HL-60 (cell line): ENCODE measurements at regions not wholly inside any gene's neighbourhood (a gene's known extent, or its start where the extent isn't known, plus 50 kb on each side); places are given as distances from the start of the nearest gene placed in this dataset.

Experiments
- DNase-seq, 2 experiments: peaks; one replicate each; pipeline ENCODE4 v3.0.0-alpha.2; 2010 to 2020; ENCODE audit warnings: low read depth in 1 of 2, low spot score in 1 of 2
- H3K27ac ChIP-seq: fragments of 250-450 bp; sonication (Bioruptor Pico); replicated peaks from 2 replicates; pipeline ENCODE4 v1.5.1; 2020; ENCODE audit warnings: mild to moderate bottlenecking, moderate library complexity
- H3K27me3 ChIP-seq: fragments of 250-450 bp; sonication (Bioruptor Pico); 2 replicates; pipeline ENCODE4 v1.5.1; 2021; ENCODE audit warnings: mild to moderate bottlenecking, moderate library complexity; ENCODE audit not compliant: insufficient read depth, poor library complexity, severe bottlenecking
- H3K4me3 ChIP-seq: replicated peaks from 2 replicates; pipeline ENCODE4 v1.5.1; 2011; ENCODE audit warnings: mild to moderate bottlenecking, control low read depth, low read length; ENCODE audit not compliant: insufficient read depth
- GABPA ChIP-seq: IDR thresholded peaks from 2 replicates; pipeline ENCODE4 v1.6.1; 2012; ENCODE audit warnings: low read depth
- POLR2AphosphoS5 ChIP-seq: IDR thresholded peaks from 2 replicates; pipeline ENCODE4 v1.6.1; 2012; ENCODE audit warnings: low read depth
- SPI1 ChIP-seq: IDR thresholded peaks from 2 replicates; pipeline ENCODE4 v1.6.1; 2012; ENCODE audit warnings: low read depth, mild to moderate bottlenecking, borderline replicate concordance
- TF ChIP-seq, protein P1 (sequence below): IDR thresholded peaks from 2 replicates; pipeline ENCODE4 v1.6.1; 2012; ENCODE audit warnings: low read depth; ENCODE audit not compliant: insufficient replicate concordance
- TF ChIP-seq, protein P2 (sequence below): IDR thresholded peaks from one replicate; pipeline ENCODE4 v1.5.1; 2011; ENCODE audit warnings: low read length, control low read depth, inconsistent platforms; ENCODE audit not compliant: insufficient read depth

- H3K27ac ChIP-seq: no peak overlapping the region
- DNase-seq: no peak
- no peak overlapping the region for H3K4me3 ChIP-seq
- TF ChIP-seq POLR2AphosphoS5 (no peak), GABPA (no peak), SPI1 (no peak)
- TF ChIP-seq, protein P1, sequence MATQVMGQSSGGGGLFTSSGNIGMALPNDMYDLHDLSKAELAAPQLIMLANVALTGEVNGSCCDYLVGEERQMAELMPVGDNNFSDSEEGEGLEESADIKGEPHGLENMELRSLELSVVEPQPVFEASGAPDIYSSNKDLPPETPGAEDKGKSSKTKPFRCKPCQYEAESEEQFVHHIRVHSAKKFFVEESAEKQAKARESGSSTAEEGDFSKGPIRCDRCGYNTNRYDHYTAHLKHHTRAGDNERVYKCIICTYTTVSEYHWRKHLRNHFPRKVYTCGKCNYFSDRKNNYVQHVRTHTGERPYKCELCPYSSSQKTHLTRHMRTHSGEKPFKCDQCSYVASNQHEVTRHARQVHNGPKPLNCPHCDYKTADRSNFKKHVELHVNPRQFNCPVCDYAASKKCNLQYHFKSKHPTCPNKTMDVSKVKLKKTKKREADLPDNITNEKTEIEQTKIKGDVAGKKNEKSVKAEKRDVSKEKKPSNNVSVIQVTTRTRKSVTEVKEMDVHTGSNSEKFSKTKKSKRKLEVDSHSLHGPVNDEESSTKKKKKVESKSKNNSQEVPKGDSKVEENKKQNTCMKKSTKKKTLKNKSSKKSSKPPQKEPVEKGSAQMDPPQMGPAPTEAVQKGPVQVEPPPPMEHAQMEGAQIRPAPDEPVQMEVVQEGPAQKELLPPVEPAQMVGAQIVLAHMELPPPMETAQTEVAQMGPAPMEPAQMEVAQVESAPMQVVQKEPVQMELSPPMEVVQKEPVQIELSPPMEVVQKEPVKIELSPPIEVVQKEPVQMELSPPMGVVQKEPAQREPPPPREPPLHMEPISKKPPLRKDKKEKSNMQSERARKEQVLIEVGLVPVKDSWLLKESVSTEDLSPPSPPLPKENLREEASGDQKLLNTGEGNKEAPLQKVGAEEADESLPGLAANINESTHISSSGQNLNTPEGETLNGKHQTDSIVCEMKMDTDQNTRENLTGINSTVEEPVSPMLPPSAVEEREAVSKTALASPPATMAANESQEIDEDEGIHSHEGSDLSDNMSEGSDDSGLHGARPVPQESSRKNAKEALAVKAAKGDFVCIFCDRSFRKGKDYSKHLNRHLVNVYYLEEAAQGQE: no peak
- TF ChIP-seq, protein P2, sequence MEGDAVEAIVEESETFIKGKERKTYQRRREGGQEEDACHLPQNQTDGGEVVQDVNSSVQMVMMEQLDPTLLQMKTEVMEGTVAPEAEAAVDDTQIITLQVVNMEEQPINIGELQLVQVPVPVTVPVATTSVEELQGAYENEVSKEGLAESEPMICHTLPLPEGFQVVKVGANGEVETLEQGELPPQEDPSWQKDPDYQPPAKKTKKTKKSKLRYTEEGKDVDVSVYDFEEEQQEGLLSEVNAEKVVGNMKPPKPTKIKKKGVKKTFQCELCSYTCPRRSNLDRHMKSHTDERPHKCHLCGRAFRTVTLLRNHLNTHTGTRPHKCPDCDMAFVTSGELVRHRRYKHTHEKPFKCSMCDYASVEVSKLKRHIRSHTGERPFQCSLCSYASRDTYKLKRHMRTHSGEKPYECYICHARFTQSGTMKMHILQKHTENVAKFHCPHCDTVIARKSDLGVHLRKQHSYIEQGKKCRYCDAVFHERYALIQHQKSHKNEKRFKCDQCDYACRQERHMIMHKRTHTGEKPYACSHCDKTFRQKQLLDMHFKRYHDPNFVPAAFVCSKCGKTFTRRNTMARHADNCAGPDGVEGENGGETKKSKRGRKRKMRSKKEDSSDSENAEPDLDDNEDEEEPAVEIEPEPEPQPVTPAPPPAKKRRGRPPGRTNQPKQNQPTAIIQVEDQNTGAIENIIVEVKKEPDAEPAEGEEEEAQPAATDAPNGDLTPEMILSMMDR: no peak
- H3K27me3 ChIP-seq: no peaks in the 10 kb centered on the region
Measured at GRCh38 chr2:163944347-163944737, 208.5 kb upstream of the FIGN start.

GRCh38 chr2:163943403-163944346 is 207.9 kb upstream of the FIGN start:
- Histone ChIP-seq H3K4me3 (no peak overlapping the region), H3K27me3 (no peaks in the 10 kb centered on the region), H3K27ac (no peak overlapping the region)
- TF ChIP-seq SPI1 (no peak), GABPA (no peak), POLR2AphosphoS5 (no peak)
- TF ChIP-seq, protein P1: no peak
- TF ChIP-seq, protein P2: no peak
- DNase-seq: no peak

DNA sequence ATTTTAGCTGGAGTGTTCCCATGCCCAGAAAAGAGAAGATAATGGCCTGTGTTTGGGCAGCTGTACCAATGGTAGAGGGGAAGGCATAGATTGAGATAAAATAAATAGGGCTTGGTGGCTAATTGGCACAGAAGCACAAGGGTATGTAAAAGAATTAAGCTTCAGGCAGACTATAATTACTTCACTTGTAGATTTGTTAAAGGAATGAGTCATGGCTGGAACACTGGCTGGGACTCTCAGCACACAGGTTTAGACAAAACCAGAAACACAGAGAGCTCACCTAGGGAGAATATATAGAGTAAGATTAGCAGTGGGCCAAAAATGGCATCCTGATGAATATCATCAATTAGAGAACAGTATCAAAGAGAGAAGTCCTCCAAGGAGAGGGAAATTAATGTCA is 198.3 kb upstream of the FIGN start:
- no peak overlapping the region for H3K27ac ChIP-seq
- H3K4me3 ChIP-seq: no peak overlapping the region
- no peaks in the 10 kb centered on the region for H3K27me3 ChIP-seq
- TF ChIP-seq GABPA (no peak), POLR2AphosphoS5 (no peak), SPI1 (no peak)
- TF ChIP-seq, protein P2: no peak
- TF ChIP-seq, protein P1: no peak
- DNase-seq: no peak
